Lower leg skin (tissue), 3 donors: ENCODE measurements at regions not wholly inside any gene's neighbourhood (a gene's known extent, or its start where the extent isn't known, plus 50 kb on each side); places are given as distances from the start of the nearest gene placed in this dataset.

Experiments used
- POLR2A ChIP-seq, 2 donors: fragments of 450-650 bp; IDR thresholded peaks; one replicate each; pipeline ENCODE4 v1.6.1; 2016 to 2017; ENCODE audit warnings: antibody characterized with exemption in 2 of 2, mild to moderate bottlenecking in 1 of 2, moderate library complexity in 1 of 2
- TF ChIP-seq, protein P1 (sequence below), 3 donors: fragments of 450-650 bp; IDR thresholded peaks; one replicate each; pipeline ENCODE4 v1.5.1; 2016; ENCODE audit warnings: antibody characterized with exemption in 3 of 3, mild to moderate bottlenecking in 3 of 3, moderate library complexity in 2 of 3

DNA sequence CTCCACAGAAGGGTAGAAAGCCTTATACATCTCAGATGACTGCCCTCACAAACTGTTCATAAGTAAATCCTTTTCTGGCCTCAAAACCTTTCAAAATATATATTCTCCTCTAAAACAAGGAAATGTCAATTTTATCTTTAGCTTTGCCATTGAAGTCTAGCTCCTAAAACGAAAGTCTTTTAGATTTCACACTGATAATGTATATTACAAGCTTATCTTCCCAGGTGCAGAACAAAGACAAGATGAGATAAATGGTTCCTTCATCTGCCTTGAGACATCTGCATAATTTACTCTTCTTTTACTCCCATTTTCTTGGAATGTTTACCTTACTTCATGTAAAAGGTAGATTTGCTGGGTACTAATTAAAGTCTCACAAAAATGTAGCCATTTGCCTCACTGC, 257.1 kb downstream of the SYT10 start:
- TF ChIP-seq, protein P1, sequence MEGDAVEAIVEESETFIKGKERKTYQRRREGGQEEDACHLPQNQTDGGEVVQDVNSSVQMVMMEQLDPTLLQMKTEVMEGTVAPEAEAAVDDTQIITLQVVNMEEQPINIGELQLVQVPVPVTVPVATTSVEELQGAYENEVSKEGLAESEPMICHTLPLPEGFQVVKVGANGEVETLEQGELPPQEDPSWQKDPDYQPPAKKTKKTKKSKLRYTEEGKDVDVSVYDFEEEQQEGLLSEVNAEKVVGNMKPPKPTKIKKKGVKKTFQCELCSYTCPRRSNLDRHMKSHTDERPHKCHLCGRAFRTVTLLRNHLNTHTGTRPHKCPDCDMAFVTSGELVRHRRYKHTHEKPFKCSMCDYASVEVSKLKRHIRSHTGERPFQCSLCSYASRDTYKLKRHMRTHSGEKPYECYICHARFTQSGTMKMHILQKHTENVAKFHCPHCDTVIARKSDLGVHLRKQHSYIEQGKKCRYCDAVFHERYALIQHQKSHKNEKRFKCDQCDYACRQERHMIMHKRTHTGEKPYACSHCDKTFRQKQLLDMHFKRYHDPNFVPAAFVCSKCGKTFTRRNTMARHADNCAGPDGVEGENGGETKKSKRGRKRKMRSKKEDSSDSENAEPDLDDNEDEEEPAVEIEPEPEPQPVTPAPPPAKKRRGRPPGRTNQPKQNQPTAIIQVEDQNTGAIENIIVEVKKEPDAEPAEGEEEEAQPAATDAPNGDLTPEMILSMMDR (IDR thresholded peaks at IDR 0.05), result no peak
- no peak for TF ChIP-seq POLR2A (IDR thresholded peaks at IDR 0.05)
